Right ventricle myocardium inferior (tissue), 1 donor: ENCODE measurements at regions not wholly inside any gene's neighbourhood (a gene's known extent, or its start where the extent isn't known, plus 50 kb on each side); places are given as distances from the start of the nearest gene placed in this dataset.
A peak's percentile ranks its signal among the peaks of the same experiment; 100 is the strongest.

Experiments
- ATAC-seq: fragments of 200-7000 bp; cut with Tn5 transposase; one replicate; pipeline ENCODE4 v1.9.1; 2020; ENCODE audit warnings: mild to moderate bottlenecking, moderate library complexity
- DNase-seq: peaks from one replicate; pipeline ENCODE4 v3.0.0; 2021; ENCODE audit errors: missing footprints
- intact Hi-C: fragments of 100-400 bp; cut with DNase I; formaldehyde crosslinking; loops from one replicate; pipeline ENCODE4 v1.11.0; 2022
- donor health status: DM: no; HTN: yes; CAD: no; lungs with severe emphysema.

DNA sequence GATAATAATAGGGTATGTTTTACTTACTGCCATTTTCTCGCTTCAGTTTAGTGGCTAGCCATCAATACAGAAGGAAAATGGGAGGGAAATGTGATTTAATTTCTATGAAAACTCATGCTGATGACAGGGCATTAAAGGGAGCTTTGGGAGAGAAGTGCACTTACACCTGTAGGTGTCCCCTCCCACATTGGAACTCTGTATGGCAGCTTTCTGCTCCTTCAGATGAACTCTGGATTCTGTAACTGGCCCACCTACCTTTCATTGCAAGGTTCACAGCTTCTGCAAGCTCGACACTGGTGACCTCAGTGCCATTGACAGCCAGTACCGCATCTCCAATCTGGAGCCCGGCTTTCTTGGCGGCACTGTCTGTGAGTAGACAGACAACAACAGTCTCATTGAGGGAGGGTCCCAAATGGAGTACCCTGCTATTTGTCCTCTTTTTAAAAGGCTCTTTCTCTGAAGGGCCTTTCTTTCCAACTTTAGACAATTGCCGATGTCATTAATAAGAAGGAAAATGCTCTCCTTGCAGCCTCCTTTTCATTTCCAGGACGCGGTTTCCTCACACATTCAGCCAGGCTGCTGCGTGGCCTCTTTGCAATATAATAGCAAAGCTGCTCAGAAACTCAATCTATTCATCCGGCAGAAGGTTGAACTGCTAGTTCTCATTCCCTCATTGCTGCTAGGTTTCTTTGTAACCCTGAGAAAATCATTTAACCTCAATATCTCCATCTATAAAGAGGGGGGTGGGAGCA, 63.6 kb downstream of the NUDT12 start:
- no peak for ATAC-seq
- no peak for DNase-seq
- intact Hi-C loops: no loop called here

DNA sequence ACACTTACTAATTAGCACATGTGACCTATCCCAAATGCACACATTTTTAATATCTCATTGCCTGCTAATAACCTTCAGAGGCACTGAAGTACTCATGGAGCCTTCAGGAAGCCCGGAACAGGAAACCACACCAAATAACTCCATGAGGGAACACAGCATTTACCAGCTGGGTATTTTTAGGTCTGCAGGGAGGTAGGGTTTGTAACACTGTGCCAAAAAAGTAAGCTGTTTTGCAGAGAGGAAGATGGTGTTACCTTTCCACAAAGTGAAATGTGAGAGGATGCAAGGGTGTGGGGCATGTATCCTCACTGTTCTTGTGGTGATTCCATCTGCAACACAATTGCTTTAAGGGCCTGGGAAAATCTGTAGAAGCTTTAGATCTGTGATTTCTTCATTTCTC, 64.4 kb downstream of the NUDT12 start:
- no peak for DNase-seq
- ATAC-seq: peak; percentile 59
- intact Hi-C loops: no loop called here

DNA sequence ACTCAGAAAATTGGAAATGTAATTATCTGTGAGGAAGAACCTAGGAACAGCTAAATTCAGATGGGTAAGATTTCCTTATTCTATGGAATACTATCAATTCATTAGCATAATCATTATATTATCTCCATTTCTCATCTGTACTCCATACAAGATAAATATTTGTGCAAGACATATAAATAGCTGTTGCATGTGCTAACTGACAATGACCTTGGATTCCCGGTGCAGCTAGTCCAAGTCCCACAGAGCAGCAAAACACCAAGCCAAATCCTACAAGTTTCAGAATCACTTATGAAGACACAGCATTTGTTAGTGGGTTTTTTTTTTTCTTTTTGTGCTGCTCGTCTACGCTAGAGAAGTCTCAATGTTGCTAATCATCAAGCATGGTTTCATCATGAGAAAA, 64.8 kb downstream of the NUDT12 start:
- DNase-seq (no peak), ATAC-seq (no peak)
- intact Hi-C loops: no loop called here

DNA sequence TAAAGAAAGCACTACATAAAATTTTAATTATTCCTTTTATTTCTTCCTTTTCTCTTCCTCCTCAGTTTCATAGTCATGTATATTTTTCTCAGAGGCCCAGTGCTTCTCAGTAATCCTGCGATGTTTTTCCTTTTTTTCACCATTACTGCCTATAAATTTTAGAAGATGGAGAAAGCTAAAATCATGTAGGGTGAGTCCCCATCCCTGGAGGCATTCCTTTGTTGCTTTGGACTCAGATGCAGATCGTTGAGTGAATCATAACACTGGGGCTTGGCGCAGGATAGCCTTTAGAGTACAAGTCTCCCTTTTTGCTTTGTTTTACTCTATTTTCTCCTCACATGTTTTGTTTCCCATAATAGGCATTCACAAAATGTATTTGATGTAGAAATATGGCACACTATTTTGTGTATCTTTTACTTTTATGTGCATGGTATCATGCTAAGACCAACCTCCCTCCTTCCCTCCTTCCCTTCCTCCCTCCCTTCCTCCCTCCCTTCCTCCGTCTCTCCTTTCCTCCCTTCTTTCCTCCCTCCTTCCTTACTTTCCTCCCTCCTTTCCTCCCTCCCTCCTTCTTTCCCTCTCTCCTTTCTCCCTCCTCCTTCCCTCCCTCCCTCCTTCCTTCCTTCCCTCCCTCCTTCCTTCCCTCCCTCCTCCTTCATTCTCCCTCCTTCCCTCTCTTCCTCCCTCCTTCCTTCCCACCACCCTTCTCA, 72.4 kb downstream of the NUDT12 start:
- ATAC-seq: no peak
- intact Hi-C loops: no loop called here

DNA sequence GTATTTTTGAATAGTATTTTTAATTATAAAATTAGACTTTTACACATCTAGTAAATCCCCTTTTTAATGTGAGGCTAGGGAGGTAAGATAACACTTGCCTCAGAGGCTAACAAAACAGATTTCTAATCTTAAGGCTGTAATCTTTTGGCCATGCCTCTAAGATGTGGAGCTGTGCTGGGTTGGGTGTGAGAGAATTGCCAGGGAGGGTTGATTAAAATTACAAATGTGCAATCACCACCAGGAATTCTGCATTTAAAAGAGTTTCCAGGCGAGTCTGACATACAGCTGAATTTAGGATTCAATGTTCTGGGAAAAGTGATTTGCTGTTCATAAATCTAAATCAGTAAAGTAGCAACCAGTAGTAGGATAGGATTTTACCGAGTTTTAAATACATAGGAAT, 73.3 kb downstream of the NUDT12 start:
- ATAC-seq (no peak), DNase-seq (no peak)
- intact Hi-C loops: no loop called here

More for the DNA sequence above, 72.4 kb downstream of the NUDT12 start:
- DNase-seq: no peak

DNA sequence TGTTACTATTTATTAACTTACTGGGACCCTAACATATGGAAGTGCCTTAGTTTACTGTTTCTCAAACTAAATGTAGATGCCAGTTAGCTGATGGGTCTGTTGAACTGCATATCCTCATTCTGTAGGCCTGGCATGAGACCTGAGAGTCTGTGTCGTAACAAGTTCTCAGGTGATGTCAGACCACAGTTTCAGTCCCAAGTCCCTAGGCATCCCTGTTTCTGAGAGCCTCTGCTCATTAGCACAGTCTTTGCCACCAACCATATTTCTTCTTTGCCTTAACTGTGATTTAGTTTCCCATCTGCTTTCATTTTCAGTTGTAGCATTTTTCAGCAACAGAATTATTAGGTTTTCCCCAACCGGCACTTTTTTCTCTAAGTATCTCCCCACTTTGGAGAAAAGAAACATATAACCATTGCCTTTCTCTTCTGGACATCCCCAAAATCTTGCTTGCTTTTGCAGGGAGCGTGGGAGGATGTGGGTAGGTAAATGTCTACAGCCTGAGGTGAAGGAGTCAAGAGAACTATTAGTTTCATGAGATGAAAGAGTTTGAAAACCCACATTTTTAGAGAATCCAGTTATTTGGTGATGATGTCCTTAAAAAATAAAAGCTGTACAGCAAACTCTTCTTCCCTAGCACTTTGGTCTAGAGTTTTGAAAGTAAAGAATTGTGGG, 74.6 kb downstream of the NUDT12 start:
- ATAC-seq (no peak), DNase-seq (no peak)
- intact Hi-C loops: no loop called here

DNA sequence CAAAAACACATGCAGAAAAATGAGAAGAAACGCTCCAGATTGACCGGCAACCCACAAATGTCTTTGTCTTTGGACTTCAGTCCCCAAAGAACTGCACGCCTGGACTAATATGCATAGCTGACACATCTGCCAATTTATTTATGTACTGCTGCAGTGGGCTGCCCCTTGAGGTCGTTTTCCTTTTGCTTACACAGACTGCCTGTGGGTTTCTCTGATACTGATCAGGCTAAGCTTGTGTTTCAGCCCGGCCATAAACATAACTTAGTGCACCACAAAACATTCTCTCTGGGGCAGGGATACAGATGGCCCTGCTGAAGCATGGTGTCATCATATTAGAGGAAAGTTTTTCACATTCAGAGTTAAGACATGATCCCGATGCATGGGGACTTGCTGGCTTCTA, 75.4 kb downstream of the NUDT12 start:
- intact Hi-C loops: no loop called here

DNA sequence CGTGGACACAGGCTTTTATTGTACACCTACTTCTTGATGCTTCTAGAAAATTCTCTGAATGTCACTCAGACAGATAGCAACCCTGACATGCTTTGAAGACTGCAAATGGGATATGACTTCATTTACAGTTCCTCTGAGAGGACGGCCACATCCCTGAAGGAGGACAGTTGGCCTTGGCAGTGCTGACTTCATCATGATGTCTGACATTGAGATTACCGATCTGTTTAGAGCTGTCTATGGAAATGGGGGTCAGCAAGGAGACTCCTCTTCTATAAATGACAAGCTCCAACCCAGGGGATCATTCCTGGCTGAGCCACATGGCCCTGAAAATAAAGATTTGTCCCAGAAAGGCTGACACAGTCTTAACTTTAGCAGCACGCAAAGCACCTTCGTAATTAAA, 75.8 kb downstream of the NUDT12 start:
- intact Hi-C loops: no loop called here

More for the DNA sequence above, 75.4 kb downstream of the NUDT12 start:
- ATAC-seq (no peak), DNase-seq (no peak)

DNA sequence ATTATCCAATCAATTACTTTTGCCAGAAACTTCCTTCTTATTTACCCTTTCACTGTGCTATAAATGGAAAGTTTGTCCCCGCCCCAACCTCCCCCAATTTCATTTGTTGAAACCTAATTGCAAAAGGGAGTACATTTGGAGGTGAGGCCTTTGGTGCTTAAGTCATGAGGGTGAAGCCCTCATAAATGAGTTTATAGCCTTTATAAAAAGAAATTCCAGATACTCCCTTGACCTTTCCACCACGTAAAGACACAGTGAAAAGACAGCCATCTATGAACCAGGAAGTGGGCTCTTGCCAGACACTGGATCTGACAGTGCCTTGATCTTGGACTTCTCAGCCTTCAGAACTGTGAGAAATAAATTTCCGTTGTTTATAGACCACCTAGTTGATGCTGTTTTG, 82.3 kb downstream of the NUDT12 start:
- DNase-seq (no peak), ATAC-seq (no peak)
- intact Hi-C loops: no loop called here

More for the DNA sequence above, 75.8 kb downstream of the NUDT12 start:
- ATAC-seq (no peak), DNase-seq (no peak)

DNA sequence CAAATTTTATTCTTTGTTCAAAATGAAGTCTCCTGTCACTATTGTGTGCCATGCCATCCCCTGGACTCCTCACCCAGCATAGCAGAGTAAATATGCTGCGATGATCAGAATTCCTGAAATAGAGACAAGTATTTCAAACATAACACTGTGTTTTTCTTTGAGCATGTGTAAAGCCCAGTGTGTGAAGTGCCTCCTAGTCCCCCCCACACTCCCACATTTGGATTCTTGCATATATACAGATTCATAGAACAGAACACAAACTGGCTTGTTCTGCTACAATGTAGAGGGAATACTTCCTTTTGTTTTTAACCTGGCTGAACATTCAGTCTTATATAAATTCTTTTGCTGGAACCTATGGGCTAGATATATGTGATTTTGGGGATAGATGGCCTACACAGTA, 84.9 kb downstream of the NUDT12 start:
- ATAC-seq: no peak
- intact Hi-C loops: no loop called here
- DNase-seq: no peak

DNA sequence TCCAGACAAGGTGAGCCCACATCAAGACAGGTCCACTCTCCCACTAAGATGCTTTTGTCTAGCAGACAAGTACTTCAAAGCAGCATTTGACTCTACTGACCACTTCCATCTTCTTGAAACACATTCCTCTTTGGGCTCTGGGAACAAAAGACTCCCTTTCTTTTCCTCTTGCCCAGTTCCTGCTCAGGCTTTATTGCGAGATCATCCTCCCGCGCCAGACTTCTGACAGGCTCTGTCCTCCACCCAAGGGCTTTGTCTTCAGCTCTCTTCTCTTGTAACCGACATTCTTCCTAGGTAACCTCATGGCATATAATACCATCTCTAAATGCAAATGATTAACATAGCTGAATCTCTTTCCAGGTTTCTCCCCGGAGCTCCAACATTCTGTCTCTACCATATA, 85.8 kb downstream of the NUDT12 start:
- intact Hi-C loops: no loop called here
- no peak for ATAC-seq
- DNase-seq: no peak

DNA sequence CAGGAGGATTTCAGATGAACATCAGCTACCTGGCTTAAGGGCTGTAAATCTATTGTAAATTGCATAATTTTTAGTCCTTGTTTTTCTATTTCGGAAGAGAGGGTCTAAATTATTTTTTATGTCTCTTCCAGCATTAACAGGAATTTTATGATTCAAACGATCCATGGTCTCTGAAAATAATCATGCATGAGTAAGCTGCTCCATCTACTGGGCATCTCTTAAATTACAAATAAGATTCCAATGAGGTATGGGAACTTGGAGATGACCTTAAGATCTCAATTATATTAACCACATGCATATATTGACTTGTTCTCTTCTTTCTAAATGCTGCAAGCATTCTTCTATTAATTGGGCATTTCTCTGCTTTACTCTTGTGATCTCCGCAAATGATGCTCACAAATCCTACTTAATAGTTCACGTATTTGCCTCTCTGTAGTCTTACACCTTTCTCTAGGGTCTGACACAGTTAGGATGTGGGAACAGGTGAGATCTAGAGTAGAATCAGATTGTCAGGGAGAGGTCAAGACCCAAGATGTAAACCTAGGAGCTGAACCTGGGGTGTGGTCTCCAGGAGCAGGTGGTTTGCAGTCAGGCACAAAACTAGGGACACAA, 86.9 kb downstream of the NUDT12 start:
- intact Hi-C loops: loop anchor here (1.0 to 2.0 kb wide), 2 partner anchors 217 to 243 kb away; partner anchors contain the start of gene MACIR
- DNase-seq (no peak), ATAC-seq (no peak)

DNA sequence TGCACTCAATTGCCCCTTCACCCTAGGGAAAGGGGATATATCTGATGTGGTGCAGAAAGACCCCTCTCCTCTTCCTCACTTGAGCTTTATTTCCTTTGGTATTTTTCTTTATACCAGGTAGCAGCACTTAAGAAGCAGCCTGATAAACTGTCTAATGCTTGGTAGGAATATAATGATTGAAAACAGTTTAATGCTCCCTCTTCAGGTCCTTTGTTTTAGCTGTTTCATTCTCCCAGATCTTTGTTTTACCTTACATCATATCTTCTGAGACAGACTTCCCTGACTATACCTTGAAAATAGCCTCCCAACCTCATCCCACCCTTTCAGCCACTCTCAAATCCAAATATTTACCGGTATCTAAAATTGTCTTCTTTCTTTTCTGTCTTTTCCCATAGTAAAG, 87.9 kb downstream of the NUDT12 start:
- ATAC-seq (no peak), DNase-seq (no peak)
- intact Hi-C loops: loop anchor here (1.0 to 2.0 kb wide), 2 partner anchors 216 to 242 kb away; partner anchors contain the start of gene MACIR

DNA sequence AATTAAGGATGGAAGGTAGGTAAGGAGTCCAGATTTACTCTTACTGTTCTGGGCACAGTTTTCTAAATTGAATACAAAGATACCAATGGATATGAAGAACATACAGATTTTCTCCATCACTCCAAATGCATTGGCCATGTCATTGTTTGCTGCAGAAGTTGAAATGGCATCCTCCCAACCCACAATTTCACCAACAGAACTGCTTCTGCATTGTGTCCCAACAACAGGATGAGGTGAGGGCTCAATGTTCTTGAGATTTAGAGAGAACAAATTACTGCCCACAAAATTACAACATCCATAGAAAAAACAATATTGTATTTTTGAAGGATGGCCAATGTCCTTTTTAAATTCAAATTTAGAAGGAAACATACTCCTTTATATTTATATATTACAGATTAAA, 88.9 kb downstream of the NUDT12 start:
- DNase-seq (no peak), ATAC-seq (no peak)

DNA sequence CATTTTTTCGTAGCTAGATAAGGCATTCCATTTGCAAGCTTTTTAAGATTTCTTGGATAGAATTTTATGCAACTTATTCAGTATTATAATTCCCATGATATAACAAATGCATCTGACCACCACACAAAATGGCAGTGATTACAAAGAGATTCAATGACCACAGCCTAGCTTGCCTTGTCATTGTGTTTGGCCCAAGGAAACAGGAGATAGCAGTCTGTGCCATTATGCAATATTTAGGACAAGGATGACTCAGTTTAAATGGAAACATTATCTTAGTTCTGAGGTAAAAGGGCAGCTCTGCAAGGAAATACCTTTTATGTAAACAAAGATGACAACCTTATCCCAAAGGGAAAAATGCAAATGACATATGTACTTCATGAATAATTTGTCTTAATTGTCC, 89.8 kb downstream of the NUDT12 start:
- intact Hi-C loops: no loop called here
- DNase-seq (no peak), ATAC-seq (no peak)

More for the DNA sequence above, 88.9 kb downstream of the NUDT12 start:
- intact Hi-C loops: loop anchor here (2.0 kb wide), 1 partner anchor 215 kb away; the partner anchor contains the start of gene MACIR

DNA sequence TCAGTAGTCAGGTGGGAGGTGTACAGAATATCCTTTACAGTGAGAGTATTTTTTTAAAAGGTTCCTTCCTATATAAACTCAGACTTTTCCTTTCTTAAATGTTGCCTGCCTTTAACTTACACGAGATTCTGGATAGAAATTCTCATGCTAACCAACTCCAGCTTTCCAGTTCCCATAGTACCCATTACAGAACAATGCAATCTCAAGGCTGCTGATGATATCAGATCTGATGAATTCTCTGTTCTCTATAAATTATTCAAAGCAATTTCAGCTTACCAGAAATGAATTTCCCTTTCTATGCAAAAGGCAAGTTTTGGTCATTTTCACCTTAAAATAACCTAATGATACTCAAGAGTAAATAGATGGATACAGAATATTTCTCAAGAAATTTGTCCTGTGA, 90.3 kb downstream of the NUDT12 start:
- intact Hi-C loops: no loop called here
- no peak for ATAC-seq

DNA sequence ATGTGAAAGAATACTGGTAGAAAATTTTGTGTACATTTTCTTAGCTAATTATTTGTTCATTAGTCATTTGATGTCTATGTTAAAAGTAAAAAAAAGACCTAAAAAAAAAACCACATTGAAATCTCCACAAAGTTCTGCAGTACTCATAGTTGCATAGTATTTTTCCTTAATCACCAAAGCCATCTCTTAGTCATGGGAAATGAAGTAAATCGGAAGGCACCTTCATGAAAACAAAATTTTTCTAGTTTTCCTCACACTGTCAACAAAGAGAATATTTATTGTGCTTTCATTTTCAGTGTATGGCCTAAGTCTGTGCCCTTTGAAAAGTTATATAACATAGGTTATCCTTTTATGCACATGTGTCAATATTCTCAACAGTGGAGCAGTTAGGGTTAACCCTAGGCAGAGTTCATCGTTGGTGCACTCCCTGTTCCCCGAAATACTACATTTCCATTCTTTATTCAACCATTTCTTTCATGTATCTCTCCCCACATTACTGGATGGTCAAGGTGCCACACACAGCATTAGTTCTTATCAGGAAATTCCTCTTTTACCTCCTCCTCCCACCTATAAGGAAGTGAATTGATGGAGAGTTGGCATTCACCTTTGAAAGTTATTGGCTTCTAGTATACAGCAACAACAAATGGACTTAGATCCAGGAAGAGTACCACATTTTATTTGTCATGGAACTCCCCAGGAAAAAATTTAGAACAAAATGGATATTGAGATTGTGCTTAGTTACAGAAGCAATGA, 93.1 kb downstream of the NUDT12 start:
- intact Hi-C loops: no loop called here
- DNase-seq: no peak
- no peak for ATAC-seq

More for the DNA sequence above, 90.3 kb downstream of the NUDT12 start:
- no peak for DNase-seq

DNA sequence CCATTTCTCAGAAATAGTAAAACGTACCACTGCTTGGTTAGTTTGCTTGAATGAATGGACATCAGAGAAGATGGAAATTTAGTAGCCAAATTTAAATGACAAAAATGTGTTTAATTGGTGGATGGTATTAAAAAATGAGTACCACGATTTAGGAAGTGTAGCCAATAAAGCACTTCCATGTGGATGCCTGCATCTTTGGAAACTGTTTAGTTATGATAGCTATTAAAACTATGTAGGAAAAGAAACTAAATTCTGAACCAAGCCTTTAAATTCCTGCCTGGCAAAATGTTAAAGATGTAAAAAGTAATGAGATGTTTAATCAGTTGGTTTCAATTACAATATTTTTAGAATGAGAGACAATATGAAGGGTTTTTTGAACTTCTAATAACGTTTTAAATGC, 94.8 kb downstream of the NUDT12 start:
- intact Hi-C loops: no loop called here
- ATAC-seq: no peak
- DNase-seq: no peak

DNA sequence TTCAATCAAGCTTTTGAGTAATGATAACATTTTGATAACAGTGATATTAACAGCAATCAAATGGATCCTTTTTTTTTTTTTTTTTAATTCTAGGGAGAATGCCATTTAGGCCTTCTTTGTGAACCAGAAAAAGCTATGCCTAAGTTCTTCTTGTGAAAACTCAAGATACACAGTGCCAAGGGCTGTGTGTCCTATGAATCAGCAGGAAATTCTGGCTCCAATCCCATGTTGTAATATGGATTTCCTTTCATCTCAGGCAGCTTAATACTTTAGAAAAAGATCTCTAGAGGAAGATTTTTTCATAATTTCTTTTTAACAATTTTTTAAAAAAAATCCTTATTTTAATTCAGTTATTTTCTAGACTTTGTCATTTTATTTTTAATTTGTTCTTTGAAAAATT, 96.1 kb downstream of the NUDT12 start:
- ATAC-seq: no peak
- intact Hi-C loops: no loop called here

More for the DNA sequence above, 96.1 kb downstream of the NUDT12 start:
- DNase-seq: no peak
